HG03103 (cell line): ENCODE measurements at regions not wholly inside any gene's neighbourhood (a gene's known extent, or its start where the extent isn't known, plus 50 kb on each side); places are given as distances from the start of the nearest gene placed in this dataset.

Experiments used
- ATAC-seq: cut with Tn5 transposase; IDR thresholded peaks from one replicate; pipeline ENCODE4 v1.9.1; 2021; ENCODE audit warnings: low read depth; ENCODE audit not compliant: unreplicated experiment

- no peak for ATAC-seq
These were observed 429.3 kb upstream of the NBEA start for GRCh38 chr13:34512817-34513216.

GRCh38 chr13:34513526-34513925 lies 428.5 kb upstream of the NBEA start:
- no peak for ATAC-seq

GRCh38 chr13:34515201-34515600 lies 426.9 kb upstream of the NBEA start:
- no peak for ATAC-seq

- no peak for ATAC-seq
These were observed 420.9 kb upstream of the NBEA start for GRCh38 chr13:34521171-34521570.

GRCh38 chr13:34522808-34523207 lies 419.3 kb upstream of the NBEA start:
- ATAC-seq = no peak

GRCh38 chr13:34523406-34523805 lies 418.7 kb upstream of the NBEA start:
- ATAC-seq = no peak

- ATAC-seq = no peak
These were observed 408.1 kb upstream of the NBEA start for GRCh38 chr13:34533941-34534340.

GRCh38 chr13:34542321-34542720 lies 399.7 kb upstream of the NBEA start:
- no peak for ATAC-seq

GRCh38 chr13:34543836-34544235 lies 398.2 kb upstream of the NBEA start:
- ATAC-seq = no peak

- ATAC-seq = no peak
These were observed 396.6 kb upstream of the NBEA start for GRCh38 chr13:34545461-34545860.

GRCh38 chr13:34546344-34547250 lies 395.5 kb upstream of the NBEA start:
- ATAC-seq = no peak

- no peak for ATAC-seq
These were observed 394.1 kb upstream of the NBEA start for GRCh38 chr13:34547929-34548328.

GRCh38 chr13:34553376-34553775 lies 388.7 kb upstream of the NBEA start:
- ATAC-seq = no peak

- no peak for ATAC-seq
These were observed 386.1 kb upstream of the NBEA start for GRCh38 chr13:34555988-34556387.

- no peak for ATAC-seq
These were observed 381.0 kb upstream of the NBEA start for GRCh38 chr13:34561033-34561432.

- ATAC-seq = no peak
These were observed 374.5 kb upstream of the NBEA start for GRCh38 chr13:34567597-34567996.

- ATAC-seq = no peak
These were observed 371.2 kb upstream of the NBEA start for GRCh38 chr13:34570698-34571353.

GRCh38 chr13:34571716-34572115 lies 370.4 kb upstream of the NBEA start:
- no peak for ATAC-seq

- no peak for ATAC-seq
These were observed 365.0 kb upstream of the NBEA start for GRCh38 chr13:34577051-34577450.

GRCh38 chr13:34578471-34578870 lies 363.6 kb upstream of the NBEA start:
- ATAC-seq = no peak

- ATAC-seq = no peak
These were observed 363.2 kb upstream of the NBEA start for GRCh38 chr13:34578917-34579316.

GRCh38 chr13:34583181-34583580 lies 358.9 kb upstream of the NBEA start:
- ATAC-seq = no peak
